Stimulated activated CD4-positive, alpha-beta T cell treated with anti-CD3 and anti-CD28 coated beads, Interleukin-15, amount 100 ng/mL, for 24 hours (primary cell): ENCODE measurements at regions not wholly inside any gene's neighbourhood (a gene's known extent, or its start where the extent isn't known, plus 50 kb on each side); places are given as distances from the start of the nearest gene placed in this dataset.
"Not testable (repeated sequence)": the region's sequence is repeated elsewhere in the genome, so short reads cannot be mapped to it uniquely, and the experiment has no call there.

Source experiments
- DNase-seq: peaks from one replicate; pipeline ENCODE4 v3.0.0-alpha.2; 2020

GRCh38 chr5:2375291-2375690, 376.2 kb downstream of the IRX2 start:
- DNase-seq = no peak

- DNase-seq = no peak
Observed at GRCh38 chr5:2374703-2375102, 376.8 kb downstream of the IRX2 start.

- DNase-seq = no peak
Observed at GRCh38 chr5:2373631-2374030, 377.8 kb downstream of the IRX2 start.

GRCh38 chr5:2371419-2371710, 380.1 kb downstream of the IRX2 start:
- DNase-seq = no peak

- no peak for DNase-seq
Observed at GRCh38 chr5:2370626-2371418, 380.7 kb downstream of the IRX2 start.

- no peak for DNase-seq
Observed at GRCh38 chr5:2369178-2369577, 382.3 kb downstream of the IRX2 start.

- DNase-seq = no peak
Observed at GRCh38 chr5:2366816-2367215, 384.7 kb downstream of the IRX2 start.

GRCh38 chr5:2357309-2357708, 394.2 kb downstream of the IRX2 start:
- no peak for DNase-seq

- DNase-seq = no peak
Observed at GRCh38 chr5:2355859-2356258, 395.6 kb downstream of the IRX2 start.

GRCh38 chr5:2353871-2354440, 397.5 kb downstream of the IRX2 start:
- no peak for DNase-seq

GRCh38 chr5:2353211-2353610, 398.3 kb downstream of the IRX2 start:
- no peak for DNase-seq

- DNase-seq = no peak
Observed at GRCh38 chr5:2352101-2352861, 399.2 kb downstream of the IRX2 start.

- not testable (repeated sequence) for DNase-seq
Observed at GRCh38 chr5:2349768-2350167, 401.7 kb downstream of the IRX2 start.

- DNase-seq = no peak
Observed at GRCh38 chr5:2338686-2339085, 412.8 kb downstream of the IRX2 start.

GRCh38 chr5:2335733-2336515, 415.6 kb downstream of the IRX2 start:
- DNase-seq = no peak

GRCh38 chr5:2335125-2335732, 416.2 kb downstream of the IRX2 start:
- no peak for DNase-seq

- DNase-seq = no peak
Observed at GRCh38 chr5:2334719-2335118, 416.8 kb downstream of the IRX2 start.

- DNase-seq = no peak
Observed at GRCh38 chr5:2333291-2333690, 418.2 kb downstream of the IRX2 start.

- no peak for DNase-seq
Observed at GRCh38 chr5:2332521-2332920, 419.0 kb downstream of the IRX2 start.

- no peak for DNase-seq
Observed at GRCh38 chr5:2330325-2331130, 420.9 kb downstream of the IRX2 start.

- no peak for DNase-seq
Observed at GRCh38 chr5:2329741-2330140, 421.7 kb downstream of the IRX2 start.

GRCh38 chr5:2326601-2327000, 424.9 kb downstream of the IRX2 start:
- no peak for DNase-seq
